Hepatocyte (in vitro differentiated cells): ENCODE measurements at regions not wholly inside any gene's neighbourhood (a gene's known extent, or its start where the extent isn't known, plus 50 kb on each side); places are given as distances from the start of the nearest gene placed in this dataset.

ENCODE experiments used
- CTCF ChIP-seq: fragments of 200-600 bp; sonication (generic); IDR thresholded peaks from 2 replicates; pipeline ENCODE4 v1.5.1; 2016; ENCODE audit warnings: antibody characterized with exemption, mild to moderate bottlenecking; ENCODE audit not compliant: poor library complexity
- EZH2 ChIP-seq: fragments of 200-600 bp; sonication (generic); IDR thresholded peaks from 2 replicates; pipeline ENCODE4 v1.6.1; 2016; ENCODE audit warnings: antibody characterized with exemption, mild to moderate bottlenecking, borderline replicate concordance

- TF ChIP-seq CTCF = no peak
- no peak for TF ChIP-seq EZH2
Measured at GRCh38 chr4:181952478-181952877, 290.7 kb upstream of the TENM3 start.
